Activated CD8-positive, alpha-beta memory T cell treated with anti-CD3 and anti-CD28 coated beads, Interleukin-2, amount 50 U/mL, for 4 hours (primary cell): ENCODE measurements at regions not wholly inside any gene's neighbourhood (a gene's known extent, or its start where the extent isn't known, plus 50 kb on each side); places are given as distances from the start of the nearest gene placed in this dataset.
"Not testable (repeated sequence)": the region's sequence is repeated elsewhere in the genome, so short reads cannot be mapped to it uniquely, and the experiment has no call there.

ENCODE experiments used
- DNase-seq: peaks from one replicate; pipeline ENCODE4 v3.0.0-alpha.2; 2020

- no peak for DNase-seq
Observed at GRCh38 chr9:29203244-29203930, 1630.1 kb upstream of the C9orf72 start.

- DNase-seq, result no peak
Observed at GRCh38 chr9:29208670-29209069, 1635.4 kb upstream of the C9orf72 start.

GRCh38 chr9:29209748-29210291 is 1636.5 kb upstream of the C9orf72 start:
- DNase-seq, result no peak

GRCh38 chr9:29211003-29211579 is 1637.8 kb upstream of the C9orf72 start:
- no peak for DNase-seq

- no peak for DNase-seq
Observed at GRCh38 chr9:29211580-29212396, 1638.5 kb upstream of the C9orf72 start.

- no peak for DNase-seq
Observed at GRCh38 chr9:29212397-29213387, 1639.4 kb upstream of the C9orf72 start.

- no peak for DNase-seq
Observed at GRCh38 chr9:29213417-29214153, 1640.3 kb upstream of the C9orf72 start, which contains the start of gene LINGO2. Gene LINGO2, minus strand, starts transcription at chr9:29213601.

GRCh38 chr9:29214154-29214689 is 1640.9 kb upstream of the C9orf72 start:
- DNase-seq, result no peak

GRCh38 chr9:29214690-29215253 is 1641.5 kb upstream of the C9orf72 start:
- DNase-seq, result no peak

GRCh38 chr9:29217966-29218365 is 1644.7 kb upstream of the C9orf72 start:
- no peak for DNase-seq

- DNase-seq, result no peak
Observed at GRCh38 chr9:29220596-29221251, 1647.4 kb upstream of the C9orf72 start.

GRCh38 chr9:29228558-29228957 is 1655.3 kb upstream of the C9orf72 start:
- no peak for DNase-seq

- no peak for DNase-seq
Observed at GRCh38 chr9:29230931-29231330, 1657.7 kb upstream of the C9orf72 start.

GRCh38 chr9:29233193-29233592 is 1659.9 kb upstream of the C9orf72 start:
- no peak for DNase-seq

- DNase-seq, result no peak
Observed at GRCh38 chr9:29241320-29241719, 1668.0 kb upstream of the C9orf72 start.

GRCh38 chr9:29245351-29245750 is 1672.1 kb upstream of the C9orf72 start:
- no peak for DNase-seq

GRCh38 chr9:29270400-29270799 is 1697.1 kb upstream of the C9orf72 start:
- not testable (repeated sequence) for DNase-seq

- no peak for DNase-seq
Observed at GRCh38 chr9:29282121-29282520, 1708.8 kb upstream of the C9orf72 start.

- no peak for DNase-seq
Observed at GRCh38 chr9:29285818-29286217, 1712.5 kb upstream of the C9orf72 start.

- DNase-seq, result no peak
Observed at GRCh38 chr9:29289365-29289764, 1716.1 kb upstream of the C9orf72 start.
